Muscle of arm (tissue), 1 donor: ENCODE measurements at regions not wholly inside any gene's neighbourhood (a gene's known extent, or its start where the extent isn't known, plus 50 kb on each side); places are given as distances from the start of the nearest gene placed in this dataset.
A peak's percentile ranks its signal among the peaks of the same experiment; 100 is the strongest.
"Not testable (repeated sequence)": the region's sequence is repeated elsewhere in the genome, so short reads cannot be mapped to it uniquely, and the experiment has no call there.

Experiments used
- DNase-seq: peaks from one replicate; pipeline ENCODE4 v3.0.0-alpha.2; 2013

DNA sequence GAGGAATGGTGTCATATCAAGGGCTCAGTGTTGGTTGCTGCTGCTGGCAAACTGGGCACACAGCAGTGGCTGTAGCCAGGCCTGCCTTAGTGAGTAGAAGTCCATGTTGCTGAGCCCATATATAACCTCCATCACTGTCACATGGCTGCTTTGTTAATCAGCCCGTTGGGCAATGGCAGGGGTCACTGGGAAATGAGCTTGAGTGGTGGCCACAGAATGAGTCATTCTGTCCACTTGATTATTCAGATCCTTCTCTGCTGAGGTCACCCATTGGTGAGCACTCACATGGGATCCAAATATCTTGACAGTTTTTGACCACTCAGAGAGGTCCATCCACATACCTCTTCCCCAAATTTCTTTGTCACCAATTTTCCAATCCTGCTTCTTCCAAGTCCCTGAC, 898.9 kb upstream of the EYS start:
- DNase-seq = no peak

DNA sequence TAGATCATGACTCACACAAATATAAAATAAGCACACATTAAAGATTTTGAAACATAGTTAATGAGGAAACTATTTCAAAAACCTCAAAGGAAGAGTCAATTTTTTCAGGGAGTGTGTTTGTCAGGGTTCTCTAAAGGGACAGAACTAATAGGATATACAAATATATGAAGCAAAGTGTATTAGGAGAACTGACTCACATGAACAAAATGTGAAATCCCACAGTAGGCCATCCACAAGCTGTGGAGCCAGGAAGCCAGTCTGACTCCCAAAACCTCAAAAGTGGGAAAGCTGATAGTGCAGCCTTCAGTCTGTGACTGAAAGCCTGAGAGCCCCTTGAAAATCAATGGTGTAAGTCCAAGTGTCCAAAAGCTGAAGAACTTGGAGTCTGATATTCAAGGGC, 898.0 kb upstream of the EYS start:
- DNase-seq = no peak

DNA sequence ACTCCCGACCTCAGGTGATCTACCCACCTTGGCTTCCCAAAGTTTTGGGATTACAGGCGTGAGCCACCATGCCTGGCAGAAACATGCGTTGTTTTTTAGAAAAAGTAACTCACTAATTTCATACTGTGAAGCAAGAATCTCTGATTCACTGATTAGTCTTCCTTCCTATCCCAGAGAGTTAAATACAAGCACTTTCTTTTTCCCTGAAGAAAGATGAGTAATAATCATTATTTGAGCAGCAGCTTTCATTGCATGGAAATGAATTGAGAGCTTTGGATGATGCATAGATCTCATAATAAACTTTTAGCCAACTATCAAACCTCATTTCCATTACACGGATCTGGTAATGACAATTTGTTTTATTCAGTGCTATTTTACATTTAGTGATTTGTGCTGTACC, 892.5 kb upstream of the EYS start:
- no peak for DNase-seq

DNA sequence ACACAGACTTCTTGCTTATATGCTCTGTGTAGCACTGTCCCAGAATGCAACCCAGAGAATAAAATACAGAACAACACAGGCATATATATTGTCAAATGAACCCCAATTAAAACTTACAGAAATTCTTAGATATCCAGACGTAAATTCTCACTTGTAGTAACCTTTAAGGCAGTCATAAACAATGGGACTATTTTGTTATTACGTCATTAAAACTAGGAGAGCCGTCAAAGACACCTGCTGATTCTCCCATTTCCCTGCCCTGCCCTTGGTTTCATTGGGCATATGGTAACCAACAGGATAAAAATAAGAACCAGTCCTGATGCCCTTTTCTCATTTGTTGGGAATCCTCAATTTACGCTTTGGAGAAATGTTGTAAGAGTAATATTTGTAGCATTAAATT, 871.3 kb upstream of the EYS start:
- no peak for DNase-seq

DNA sequence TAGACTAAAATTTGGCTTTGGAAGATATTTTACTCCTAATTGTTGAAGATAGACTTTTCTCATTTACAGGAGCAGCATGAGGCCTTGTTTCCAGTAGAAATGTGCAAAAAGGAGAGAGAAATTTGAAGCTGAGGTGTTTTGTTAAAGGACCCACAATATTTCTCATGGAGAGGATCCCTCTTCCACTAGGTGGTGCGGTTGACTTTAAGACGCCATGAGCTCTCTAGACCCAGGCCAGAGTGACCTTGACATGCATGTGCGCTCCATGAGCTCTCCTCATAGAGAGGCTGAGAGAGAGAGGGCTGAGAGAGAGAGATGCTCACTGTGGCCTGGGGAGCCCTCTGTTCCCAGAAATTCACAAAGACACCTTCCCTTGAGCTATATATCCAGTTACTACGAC, 861.2 kb upstream of the EYS start:
- DNase-seq = no peak

DNA sequence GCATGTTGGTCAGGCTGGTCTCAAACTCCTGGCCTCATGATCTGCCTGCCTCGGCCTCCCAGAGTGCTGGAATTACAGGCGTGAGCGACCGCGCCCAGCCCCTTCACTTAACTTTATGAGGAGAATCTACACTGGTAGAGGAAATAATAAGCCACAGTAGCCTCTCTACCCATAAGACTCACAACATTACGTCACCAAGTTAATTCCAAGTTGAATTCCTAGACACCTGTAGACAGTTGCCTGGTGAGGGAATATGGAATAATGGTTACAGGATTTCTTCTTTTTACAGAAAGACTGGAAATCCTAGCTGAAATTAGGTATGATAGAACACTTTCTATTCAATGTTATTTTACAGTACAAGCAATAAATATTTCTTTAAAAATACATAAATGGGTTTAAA, 854.5 kb upstream of the EYS start:
- DNase-seq = no peak

DNA sequence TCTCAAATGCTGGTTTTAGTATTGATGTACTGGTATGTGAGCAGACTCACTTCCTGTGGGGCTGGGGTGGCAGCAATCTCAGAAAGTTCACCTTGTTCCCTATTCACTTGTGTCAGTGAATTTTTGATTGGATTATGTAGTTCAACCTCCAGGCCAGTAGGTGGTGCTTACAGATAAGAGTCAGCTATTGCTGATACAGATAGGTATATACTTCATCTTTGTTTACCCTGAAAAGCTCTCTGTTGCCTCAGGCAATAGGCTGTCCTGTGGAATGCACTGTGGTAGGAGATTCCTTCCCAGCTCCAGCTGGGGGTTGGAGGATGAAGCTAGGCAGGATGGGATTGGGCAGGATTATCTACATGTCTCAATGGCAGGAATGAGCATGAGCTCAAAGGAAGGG, 851.2 kb upstream of the EYS start:
- DNase-seq = no peak

GRCh38 chr6:66556936-66557335, 849.9 kb upstream of the EYS start:
- DNase-seq = no peak

- DNase-seq = no peak
Measured at GRCh38 chr6:66555082-66555481, 848.1 kb upstream of the EYS start.

- DNase-seq = no peak
Measured at GRCh38 chr6:66553441-66553840, 846.4 kb upstream of the EYS start.

- no peak for DNase-seq
Measured at GRCh38 chr6:66538551-66539135, 831.6 kb upstream of the EYS start.

DNA sequence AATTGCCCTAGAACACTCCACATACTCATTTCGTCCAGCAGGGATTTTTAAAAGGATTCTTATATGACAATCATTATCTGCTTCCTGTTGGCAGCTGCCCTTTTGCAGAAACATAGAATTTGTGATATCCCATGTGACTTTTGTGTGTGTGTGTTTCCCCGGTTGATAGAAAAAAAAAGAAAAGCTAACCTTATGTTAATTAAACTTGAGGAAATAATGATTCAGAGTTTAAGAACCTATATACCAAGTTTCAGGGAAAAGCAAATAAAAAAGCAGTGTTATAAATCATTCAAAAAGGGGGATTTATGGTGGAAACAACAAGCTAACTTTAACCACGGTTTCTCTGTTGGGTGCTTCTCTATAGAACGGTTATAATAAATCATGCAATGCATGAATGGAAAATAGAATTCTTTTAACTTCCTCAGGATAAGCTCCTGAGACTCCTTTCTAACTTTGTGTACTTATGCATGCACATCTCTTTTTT, 826.9 kb upstream of the EYS start:
- no peak for DNase-seq

- DNase-seq = no peak
Measured at GRCh38 chr6:66526061-66526460, 819.0 kb upstream of the EYS start.

GRCh38 chr6:66522864-66523263, 815.8 kb upstream of the EYS start:
- no peak for DNase-seq

- DNase-seq = no peak
Measured at GRCh38 chr6:66516377-66516776, 809.4 kb upstream of the EYS start.

GRCh38 chr6:66508433-66508832, 801.4 kb upstream of the EYS start:
- no peak for DNase-seq

DNA sequence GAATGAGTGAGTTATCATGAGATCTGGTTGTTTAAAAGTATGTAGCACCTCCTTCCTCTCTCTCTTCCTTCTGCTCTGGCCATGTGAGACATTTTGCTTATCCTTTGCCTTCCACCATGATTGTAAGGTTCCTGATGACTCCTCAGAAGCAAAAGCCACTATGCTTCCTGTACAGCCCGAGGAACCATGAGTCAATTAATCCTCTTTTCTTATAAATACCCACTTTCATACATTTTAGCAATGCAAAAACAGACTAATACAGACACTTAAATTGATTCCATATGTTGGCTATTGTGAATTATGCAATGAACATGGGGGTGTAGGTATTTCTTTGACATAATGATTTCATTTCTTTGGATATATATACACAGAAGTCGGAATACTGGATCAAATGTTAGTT, 792.8 kb upstream of the EYS start:
- DNase-seq = no peak

DNA sequence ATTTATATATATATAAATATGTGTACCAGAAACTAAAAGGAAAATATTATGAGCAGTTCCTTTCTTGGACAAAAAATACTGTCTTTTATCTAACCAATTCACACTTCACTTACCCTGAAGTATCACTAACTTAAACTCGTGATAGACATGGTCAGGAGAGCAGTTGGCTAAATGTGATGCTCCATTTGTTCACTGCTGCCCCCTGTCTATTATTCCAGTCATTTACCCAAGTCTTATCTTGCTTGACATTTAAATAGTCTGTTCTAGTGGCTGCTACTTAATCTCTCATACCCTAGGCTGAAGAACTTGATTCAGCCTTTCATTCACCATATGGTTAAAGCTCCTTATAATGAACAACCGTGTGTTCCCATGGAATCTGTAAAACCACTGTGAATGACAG, 789.6 kb upstream of the EYS start:
- DNase-seq = no peak

DNA sequence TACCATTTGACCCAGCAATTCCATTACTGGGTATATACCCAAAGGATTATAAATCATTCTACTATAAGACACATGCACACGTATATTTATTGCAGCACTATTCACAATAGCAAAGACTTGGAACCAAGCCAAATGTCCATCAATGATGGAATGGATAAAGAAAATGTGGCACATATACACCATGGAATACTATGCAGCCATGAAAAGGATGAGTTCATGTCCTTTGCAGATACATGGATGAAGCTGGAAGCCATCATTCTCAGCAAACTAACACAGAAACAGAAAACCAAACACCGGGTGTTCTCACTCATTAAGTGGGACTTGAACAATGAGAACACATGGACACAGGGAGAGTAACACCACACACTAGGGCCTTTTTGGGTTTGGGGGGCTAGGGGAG, 787.6 kb upstream of the EYS start:
- not testable (repeated sequence) for DNase-seq

DNA sequence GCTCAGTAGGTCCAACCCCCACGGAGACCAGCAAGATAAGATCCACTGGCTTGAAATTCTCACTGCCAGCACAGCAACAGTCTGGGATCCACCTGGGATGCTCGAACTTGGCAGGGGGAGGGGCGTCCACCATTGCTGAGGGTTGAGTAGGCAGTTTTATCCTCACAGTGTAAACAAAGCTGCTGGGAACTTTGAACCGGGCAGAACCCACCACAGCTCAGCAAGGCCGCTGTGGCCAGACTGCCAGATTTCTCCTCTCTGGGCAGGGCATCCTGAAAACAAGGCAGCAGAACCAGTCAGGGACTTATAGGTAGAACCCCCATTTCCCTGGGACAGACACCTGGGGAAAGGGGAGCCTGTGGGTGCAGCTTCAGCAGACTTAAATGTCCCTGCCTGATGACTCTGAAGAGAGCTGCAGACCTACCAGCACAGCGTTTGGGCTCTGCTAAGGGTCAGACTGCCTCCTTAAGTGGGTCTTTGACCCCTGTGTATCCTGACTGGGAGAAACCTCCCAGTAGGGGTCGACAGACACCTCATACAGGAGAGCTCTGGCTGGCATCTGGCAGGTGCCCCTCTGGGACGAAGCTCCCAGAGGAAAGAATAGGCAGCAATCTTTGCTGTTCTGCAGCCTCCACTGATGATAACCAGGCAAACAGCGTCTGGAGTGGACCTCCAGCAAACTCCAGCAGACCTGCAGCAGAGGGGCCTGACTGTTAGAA, 782.4 kb upstream of the EYS start:
- no peak for DNase-seq

DNA sequence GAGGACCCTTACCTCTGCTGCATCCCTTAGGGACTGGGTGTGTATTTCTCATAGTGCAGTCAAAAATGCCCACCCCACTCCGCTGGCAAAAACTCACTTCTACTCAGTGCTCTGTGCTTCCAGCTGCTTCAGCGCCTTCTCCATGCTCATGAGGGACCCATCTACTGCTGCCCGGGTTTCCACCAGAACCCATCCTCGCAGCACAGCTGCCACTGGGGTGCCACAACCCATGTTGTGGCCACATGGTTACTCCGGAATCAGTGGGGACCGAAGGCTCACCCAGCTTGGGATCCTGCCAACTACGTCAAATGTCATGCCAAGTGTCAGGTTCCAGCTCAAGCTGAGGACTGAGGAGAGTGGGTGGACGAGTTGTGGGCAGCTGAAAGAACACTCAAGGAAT, 774.2 kb upstream of the EYS start:
- DNase-seq = no peak

- no peak for DNase-seq
Measured at GRCh38 chr6:66478705-66479104, 771.7 kb upstream of the EYS start.

GRCh38 chr6:66435321-66435720, 728.3 kb upstream of the EYS start:
- DNase-seq = no peak

GRCh38 chr6:66429210-66429609, 722.2 kb upstream of the EYS start:
- peak; percentile 82 for DNase-seq
